Karpas-422 (cell line): ENCODE measurements at regions not wholly inside any gene's neighbourhood (a gene's known extent, or its start where the extent isn't known, plus 50 kb on each side); places are given as distances from the start of the nearest gene placed in this dataset.

Experiments used
- DNase-seq: peaks from one replicate; pipeline ENCODE4 v3.0.0-alpha.2; 2015
- H2AFZ ChIP-seq: fragments of 200-600 bp; sonication (generic); 2 replicates; pipeline ENCODE4 v1.6.1; 2014; ENCODE audit warnings: antibody characterized with exemption, low read length, mixed read lengths
- H3K27ac ChIP-seq: fragments of 200-600 bp; sonication (generic); 2 replicates; pipeline ENCODE4 v1.5.1; 2014; ENCODE audit warnings: mild to moderate bottlenecking, low read length, moderate library complexity
- H3K27me3 ChIP-seq: fragments of 200-600 bp; sonication (generic); 2 replicates; pipeline ENCODE4 v1.6.1; 2014; ENCODE audit warnings: low read length, mixed read lengths
- H3K36me3 ChIP-seq: fragments of 200-600 bp; sonication (generic); 2 replicates; pipeline ENCODE4 v1.6.1; 2014; ENCODE audit warnings: low read length, mixed read lengths; ENCODE audit not compliant: insufficient read depth
- H3K4me1 ChIP-seq: fragments of 200-600 bp; sonication (generic); 2 replicates; pipeline ENCODE4 v1.6.1; 2014; ENCODE audit warnings: mild to moderate bottlenecking, low read length, mixed read lengths
- H3K4me2 ChIP-seq: fragments of 200-600 bp; sonication (generic); 2 replicates; pipeline ENCODE4 v1.6.1; 2014; ENCODE audit warnings: low read length, low read depth, mild to moderate bottlenecking; ENCODE audit not compliant: poor library complexity, severe bottlenecking
- H3K4me3 ChIP-seq: fragments of 200-600 bp; sonication (generic); 2 replicates; pipeline ENCODE4 v1.5.1; 2014; ENCODE audit warnings: mild to moderate bottlenecking, antibody characterized with exemption, low read length, mixed read lengths
- H3K79me2 ChIP-seq: fragments of 200-600 bp; sonication (generic); 2 replicates; pipeline ENCODE4 v1.6.1; 2014; ENCODE audit warnings: mild to moderate bottlenecking, low read length, mixed read lengths
- H3K9ac ChIP-seq: fragments of 200-600 bp; sonication (generic); 2 replicates; pipeline ENCODE4 v1.6.0; 2014; ENCODE audit warnings: low read length
- H3K9me2 ChIP-seq: fragments of 200-600 bp; sonication (generic), shearing (Covaris generic); replicated peaks from 2 replicates; pipeline ENCODE4 v1.6.0; 2014; ENCODE audit warnings: mild to moderate bottlenecking, low read length, moderate library complexity; ENCODE audit not compliant: insufficient read depth
- H3K9me3 ChIP-seq: fragments of 300-700, 200-600 bp; sonication (generic); 2 replicates; pipeline ENCODE4 v1.6.1; 2014; ENCODE audit warnings: low read length, mixed read lengths
- H4K20me1 ChIP-seq: fragments of 200-600 bp; sonication (generic); 2 replicates; pipeline ENCODE4 v1.6.1; 2014; ENCODE audit warnings: mild to moderate bottlenecking, antibody characterized with exemption, low read length, low read depth; ENCODE audit not compliant: insufficient read depth

DNA sequence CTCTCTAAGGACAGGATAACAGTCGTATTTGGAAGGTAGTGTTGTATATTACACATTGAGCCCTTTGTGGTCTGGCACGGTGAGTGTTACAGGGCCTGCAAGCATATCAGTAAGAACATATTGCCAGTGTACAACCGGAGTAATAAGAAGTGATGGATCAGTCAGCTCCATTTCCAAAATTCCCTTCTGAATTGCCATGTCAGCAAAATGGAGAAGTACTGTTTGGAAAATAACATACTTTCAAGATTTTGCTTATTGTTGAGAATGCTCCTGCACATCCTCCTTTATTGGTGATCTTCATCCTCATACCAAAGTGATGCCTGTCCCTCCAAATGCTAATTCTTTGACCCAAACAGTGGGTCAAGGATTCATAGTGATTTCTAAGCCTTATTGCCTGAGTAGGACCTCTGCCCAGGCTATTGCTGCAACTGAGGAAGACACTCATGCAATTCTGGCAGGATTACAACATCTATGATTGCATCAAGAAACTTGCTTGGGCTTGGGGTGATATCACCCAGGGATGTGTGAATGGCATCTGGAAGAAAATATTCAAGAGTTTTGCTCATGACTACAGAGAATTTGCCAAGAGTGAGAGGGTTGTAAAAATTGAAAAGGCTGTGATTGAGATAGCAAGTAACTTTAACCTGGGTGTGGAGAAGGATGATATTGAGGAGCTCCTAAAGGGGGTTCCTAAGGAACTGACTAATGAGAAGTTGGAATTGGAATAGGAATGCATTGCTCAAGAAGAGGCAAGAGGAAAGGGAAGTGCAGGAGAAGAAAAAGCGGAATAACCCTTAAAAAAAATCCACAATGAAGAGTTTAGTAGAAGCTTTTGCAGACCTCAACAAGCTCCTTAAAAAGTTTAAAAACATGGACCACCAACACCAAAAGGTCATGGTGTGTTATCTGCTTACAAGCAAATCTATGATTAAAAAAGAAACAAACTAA lies 452.2 kb upstream of the SORCS1 start:
- Histone ChIP-seq H3K27ac (no peak overlapping the region), H3K9me3 (peaks cover 17% of the 10 kb centered on the region), H3K36me3 (no peaks in the 10 kb centered on the region), H3K79me2 (no peaks in the 10 kb centered on the region), H4K20me1 (no peaks in the 10 kb centered on the region), H3K9me2 (no peaks in the 10 kb centered on the region), H3K27me3 (no peaks in the 10 kb centered on the region), H3K4me3 (no peak overlapping the region), H3K4me1 (no peaks in the 10 kb centered on the region), H3K4me2 (no peak overlapping the region), H2AFZ (no peak overlapping the region), H3K9ac (no peak overlapping the region)
- DNase-seq = no peak

DNA sequence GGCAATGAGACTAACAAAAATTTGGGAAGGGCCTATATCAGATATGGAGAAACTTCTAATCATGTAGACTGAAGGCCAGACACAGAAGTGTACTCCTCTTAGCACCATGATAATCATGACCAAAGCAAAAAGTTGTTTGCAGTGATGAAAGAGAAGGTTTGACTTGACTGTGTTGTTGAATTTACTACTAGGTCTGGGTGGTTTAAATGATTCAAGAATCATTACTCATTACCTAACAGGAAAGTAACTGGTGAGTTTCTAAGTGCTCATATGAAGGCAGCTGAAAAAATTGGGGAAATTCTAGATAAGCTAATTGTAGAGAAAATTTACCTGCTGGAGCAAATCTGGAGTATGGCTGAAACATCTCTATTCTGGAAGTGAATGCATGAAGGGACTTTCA lies 451.5 kb upstream of the SORCS1 start:
- Histone ChIP-seq H3K4me3 (no peak overlapping the region), H4K20me1 (no peaks in the 10 kb centered on the region), H3K4me1 (no peaks in the 10 kb centered on the region), H3K27me3 (no peaks in the 10 kb centered on the region), H3K4me2 (no peak overlapping the region), H3K9ac (no peak overlapping the region), H3K27ac (no peak overlapping the region), H2AFZ (no peak overlapping the region), H3K9me3 (peaks cover 22% of the 10 kb centered on the region), H3K36me3 (no peaks in the 10 kb centered on the region), H3K9me2 (no peaks in the 10 kb centered on the region), H3K79me2 (no peaks in the 10 kb centered on the region)
- no peak for DNase-seq

DNA sequence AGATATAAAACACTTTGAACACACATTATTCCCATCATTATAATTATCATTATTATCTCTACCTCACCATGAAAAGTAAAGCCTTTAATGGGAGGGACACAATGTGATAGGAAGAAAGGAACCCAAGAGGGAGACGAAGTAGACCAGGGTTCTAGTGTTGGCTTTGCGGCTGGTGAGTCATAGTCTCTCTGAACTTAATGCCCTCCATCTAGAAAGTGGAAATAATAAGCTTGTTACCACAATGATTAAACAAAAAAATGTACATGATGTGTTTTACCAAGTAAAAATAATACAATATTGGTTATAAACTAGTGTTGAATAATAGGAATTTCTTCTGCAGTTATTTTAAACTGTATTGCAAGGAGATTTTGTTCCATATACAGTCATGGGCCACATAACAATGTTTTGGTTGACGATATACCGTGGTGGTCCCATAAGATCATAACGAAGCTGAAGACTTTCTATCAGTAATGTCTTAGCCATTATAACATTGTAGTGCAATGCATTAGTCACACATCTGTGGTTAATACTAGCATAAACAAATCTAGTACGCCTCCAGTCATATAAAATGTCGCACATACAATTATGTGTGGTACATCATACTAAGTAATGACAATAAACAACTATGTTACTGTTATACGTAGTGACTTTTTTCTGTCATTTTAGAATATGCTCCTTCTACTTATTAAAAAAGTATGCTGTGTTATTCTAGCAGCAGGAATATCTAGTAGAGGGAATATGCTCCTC lies 450.6 kb upstream of the SORCS1 start:
- H3K36me3 ChIP-seq = no peaks in the 10 kb centered on the region
- H3K4me2 ChIP-seq = no peak overlapping the region
- no peaks in the 10 kb centered on the region for H3K9me2 ChIP-seq
- no peak overlapping the region for H2AFZ ChIP-seq
- H3K4me1 ChIP-seq = no peaks in the 10 kb centered on the region
- H3K9ac ChIP-seq = no peak overlapping the region
- H4K20me1 ChIP-seq = no peaks in the 10 kb centered on the region
- no peaks in the 10 kb centered on the region for H3K27me3 ChIP-seq
- DNase-seq = no peak
- no peak overlapping the region for H3K27ac ChIP-seq
- peaks cover 22% of the 10 kb centered on the region for H3K9me3 ChIP-seq
- H3K4me3 ChIP-seq = no peak overlapping the region
- no peaks in the 10 kb centered on the region for H3K79me2 ChIP-seq

DNA sequence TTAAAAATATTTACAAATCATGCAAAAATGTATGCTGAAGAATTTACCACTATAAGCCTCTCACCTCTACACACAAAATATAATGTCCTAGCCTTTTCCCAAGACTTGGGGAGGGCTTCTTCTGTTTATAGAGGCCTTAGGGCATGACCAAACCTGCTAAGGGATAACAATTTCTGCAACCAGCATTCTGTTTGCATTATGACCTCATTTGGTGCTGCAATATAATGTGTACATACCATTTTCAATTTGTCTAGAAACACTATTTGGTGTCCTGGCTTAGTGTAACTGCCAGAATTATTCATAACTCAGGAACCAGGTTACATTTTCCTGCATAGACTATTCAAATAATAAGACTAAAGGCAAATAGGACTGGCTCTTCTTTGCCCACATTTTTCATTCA lies 446.6 kb upstream of the SORCS1 start:
- H3K27ac ChIP-seq = no peak overlapping the region
- H4K20me1 ChIP-seq = no peaks in the 10 kb centered on the region
- DNase-seq = no peak
- H3K4me3 ChIP-seq = no peak overlapping the region
- H3K4me2 ChIP-seq = no peak overlapping the region
- no peaks in the 10 kb centered on the region for H3K4me1 ChIP-seq
- no peaks in the 10 kb centered on the region for H3K9me2 ChIP-seq
- H3K27me3 ChIP-seq = no peaks in the 10 kb centered on the region
- no peaks in the 10 kb centered on the region for H3K79me2 ChIP-seq
- no peak overlapping the region for H3K9ac ChIP-seq
- no peak overlapping the region for H2AFZ ChIP-seq
- peaks cover 13% of the 10 kb centered on the region; the same call in 1 of the 2 replicates for H3K9me3 ChIP-seq
- H3K36me3 ChIP-seq = no peaks in the 10 kb centered on the region

DNA sequence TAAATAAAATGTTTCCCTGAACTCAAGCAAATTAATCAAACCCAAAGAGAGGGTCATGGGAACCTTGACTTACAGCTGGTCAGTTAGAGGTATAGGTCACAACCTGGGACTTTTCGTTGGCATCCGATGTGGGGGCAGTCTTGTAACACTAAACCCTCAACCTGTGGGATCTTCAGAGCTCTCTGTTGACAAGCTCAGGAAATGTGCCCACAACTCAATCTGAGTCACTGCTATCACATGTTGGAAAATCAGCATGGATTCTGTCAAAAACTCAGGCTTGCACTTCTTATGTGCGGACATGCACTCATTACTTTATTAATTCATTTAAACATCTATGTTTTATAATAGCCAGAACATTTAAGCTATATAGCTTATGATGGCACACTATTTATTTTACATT lies 424.6 kb upstream of the SORCS1 start:
- Histone ChIP-seq H3K79me2 (no peaks in the 10 kb centered on the region), H3K27ac (no peak overlapping the region), H3K9me2 (no peaks in the 10 kb centered on the region), H3K27me3 (no peaks in the 10 kb centered on the region), H3K4me3 (no peak overlapping the region), H3K9me3 (peaks cover 35% of the 10 kb centered on the region), H3K9ac (no peak overlapping the region), H2AFZ (no peak overlapping the region), H4K20me1 (no peaks in the 10 kb centered on the region), H3K36me3 (no peaks in the 10 kb centered on the region), H3K4me2 (no peak overlapping the region), H3K4me1 (no peaks in the 10 kb centered on the region)
- DNase-seq = no peak

DNA sequence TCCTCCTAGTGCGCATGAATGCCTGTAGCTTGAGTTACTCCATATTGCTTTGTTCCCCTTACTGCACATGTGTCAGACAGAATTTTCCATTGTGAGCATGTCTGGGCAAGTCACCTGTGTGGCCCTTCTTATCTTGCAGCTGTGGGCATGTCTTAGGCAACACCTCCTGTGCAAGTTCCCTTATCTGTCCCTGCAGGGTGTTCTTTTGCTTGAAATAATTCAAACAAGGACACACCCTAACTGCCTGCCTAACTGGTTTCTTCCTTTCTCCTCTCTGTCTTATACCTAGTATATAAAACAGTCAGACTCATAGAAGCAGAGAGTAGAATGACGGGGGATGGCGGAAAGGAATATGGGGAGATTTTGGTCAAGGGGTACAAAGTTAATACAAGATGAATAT lies 421.1 kb upstream of the SORCS1 start:
- Histone ChIP-seq H3K4me1 (no peaks in the 10 kb centered on the region), H3K27me3 (no peaks in the 10 kb centered on the region), H3K36me3 (no peaks in the 10 kb centered on the region), H3K9me2 (no peaks in the 10 kb centered on the region), H3K4me2 (no peak overlapping the region), H3K79me2 (no peaks in the 10 kb centered on the region), H3K4me3 (no peak overlapping the region), H3K9ac (no peak overlapping the region), H2AFZ (no peak overlapping the region), H4K20me1 (no peaks in the 10 kb centered on the region), H3K27ac (no peak overlapping the region), H3K9me3 (peaks cover 43% of the 10 kb centered on the region)
- DNase-seq = no peak

DNA sequence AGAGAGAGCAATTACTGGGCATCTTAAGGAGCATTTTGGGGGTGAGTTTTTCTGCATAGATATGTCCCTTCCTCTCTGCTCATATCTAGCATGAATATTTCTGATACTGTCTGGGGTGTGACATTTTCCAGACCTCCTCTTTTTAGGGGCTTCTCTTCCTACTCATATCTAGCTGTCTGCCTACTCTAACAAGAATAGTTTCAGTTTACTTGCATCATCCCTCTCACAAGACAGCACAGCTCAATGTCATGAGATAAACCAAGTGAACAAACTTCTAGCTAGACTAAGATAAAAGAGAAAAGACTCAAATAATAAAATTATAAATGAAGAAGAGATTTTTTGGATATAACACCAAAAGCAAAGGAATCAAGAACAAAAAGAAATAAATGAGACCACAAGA lies 419.5 kb upstream of the SORCS1 start:
- H3K9ac ChIP-seq = no peak overlapping the region
- no peaks in the 10 kb centered on the region for H3K27me3 ChIP-seq
- H3K4me1 ChIP-seq = no peaks in the 10 kb centered on the region
- no peak for DNase-seq
- H3K36me3 ChIP-seq = no peaks in the 10 kb centered on the region
- H4K20me1 ChIP-seq = no peaks in the 10 kb centered on the region
- no peak overlapping the region for H3K27ac ChIP-seq
- H3K9me2 ChIP-seq = no peaks in the 10 kb centered on the region
- no peak overlapping the region for H3K4me3 ChIP-seq
- peaks cover 38% of the 10 kb centered on the region for H3K9me3 ChIP-seq
- no peak overlapping the region for H2AFZ ChIP-seq
- H3K4me2 ChIP-seq = no peak overlapping the region
- no peaks in the 10 kb centered on the region for H3K79me2 ChIP-seq

DNA sequence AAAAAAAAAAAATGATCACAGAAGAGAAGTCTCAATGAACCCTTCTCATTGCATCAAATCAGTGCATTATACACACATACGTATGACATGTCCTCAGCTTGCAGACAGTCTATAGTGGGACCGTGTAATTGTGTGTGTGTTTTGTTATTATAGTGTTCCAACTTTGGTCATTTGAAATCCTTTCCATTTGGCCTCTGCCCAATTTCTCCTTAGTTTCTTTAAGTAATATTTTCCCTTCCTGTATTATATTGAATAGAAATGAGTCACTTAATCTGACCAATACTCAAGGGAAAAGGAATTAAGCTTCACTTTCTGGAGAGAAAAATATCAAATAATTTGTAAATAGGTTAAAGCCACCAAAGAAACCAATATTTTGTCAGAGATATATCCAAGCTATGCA lies 415.5 kb upstream of the SORCS1 start:
- Histone ChIP-seq H3K27me3 (no peaks in the 10 kb centered on the region), H3K4me1 (no peaks in the 10 kb centered on the region), H3K27ac (no peak overlapping the region), H3K9me2 (no peaks in the 10 kb centered on the region), H3K36me3 (no peaks in the 10 kb centered on the region), H3K4me2 (no peak overlapping the region), H3K4me3 (no peak overlapping the region), H3K9me3 (peaks cover 33% of the 10 kb centered on the region), H2AFZ (no peak overlapping the region), H3K79me2 (no peaks in the 10 kb centered on the region), H4K20me1 (no peaks in the 10 kb centered on the region), H3K9ac (no peak overlapping the region)
- no peak for DNase-seq
